ENCODE measurements at regions not wholly inside any gene's neighbourhood (a gene's known extent, or its start where the extent isn't known, plus 50 kb on each side); places are given as distances from the start of the nearest gene placed in this dataset.

GRCh38 chr9:19634881-19635280, 154.0 kb downstream of the SLC24A2 start:
- TF ChIP-seq, protein P1, sequence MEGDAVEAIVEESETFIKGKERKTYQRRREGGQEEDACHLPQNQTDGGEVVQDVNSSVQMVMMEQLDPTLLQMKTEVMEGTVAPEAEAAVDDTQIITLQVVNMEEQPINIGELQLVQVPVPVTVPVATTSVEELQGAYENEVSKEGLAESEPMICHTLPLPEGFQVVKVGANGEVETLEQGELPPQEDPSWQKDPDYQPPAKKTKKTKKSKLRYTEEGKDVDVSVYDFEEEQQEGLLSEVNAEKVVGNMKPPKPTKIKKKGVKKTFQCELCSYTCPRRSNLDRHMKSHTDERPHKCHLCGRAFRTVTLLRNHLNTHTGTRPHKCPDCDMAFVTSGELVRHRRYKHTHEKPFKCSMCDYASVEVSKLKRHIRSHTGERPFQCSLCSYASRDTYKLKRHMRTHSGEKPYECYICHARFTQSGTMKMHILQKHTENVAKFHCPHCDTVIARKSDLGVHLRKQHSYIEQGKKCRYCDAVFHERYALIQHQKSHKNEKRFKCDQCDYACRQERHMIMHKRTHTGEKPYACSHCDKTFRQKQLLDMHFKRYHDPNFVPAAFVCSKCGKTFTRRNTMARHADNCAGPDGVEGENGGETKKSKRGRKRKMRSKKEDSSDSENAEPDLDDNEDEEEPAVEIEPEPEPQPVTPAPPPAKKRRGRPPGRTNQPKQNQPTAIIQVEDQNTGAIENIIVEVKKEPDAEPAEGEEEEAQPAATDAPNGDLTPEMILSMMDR (IDR thresholded peaks at IDR 0.05), result no peak
- TF ChIP-seq EZH2phosphoT487 (IDR thresholded peaks at IDR 0.05), result no peak
